Esophagus muscularis mucosa (tissue), 4 donors: ENCODE measurements at regions not wholly inside any gene's neighbourhood (a gene's known extent, or its start where the extent isn't known, plus 50 kb on each side); places are given as distances from the start of the nearest gene placed in this dataset.

ENCODE experiments used
- CTCF ChIP-seq, 3 experiments: fragments of 200-600 bp in 2 of 3; fragments of 450-650 bp in 1 of 3; sonication (generic) in 2 of 3; IDR thresholded peaks; one replicate each; pipeline ENCODE4 v1.5.1; 2017 to 2019; ENCODE audit warnings: antibody characterized with exemption in 3 of 3, mild to moderate bottlenecking in 2 of 3, moderate library complexity in 1 of 3
- EP300 ChIP-seq: sonication (generic); formaldehyde crosslinking; IDR thresholded peaks from one replicate; pipeline ENCODE4 v1.6.1; 2017; ENCODE audit warnings: antibody characterized with exemption
- POLR2A ChIP-seq: fragments of 450-650 bp; IDR thresholded peaks from one replicate; pipeline ENCODE4 v1.6.1; 2017; ENCODE audit warnings: antibody characterized with exemption, moderate library complexity, mild to moderate bottlenecking, low read depth
- POLR2AphosphoS5 ChIP-seq, 2 donors: sonication (generic); formaldehyde crosslinking; IDR thresholded peaks; one replicate each; pipeline ENCODE4 v1.6.1; 2017; ENCODE audit warnings: antibody characterized with exemption in 2 of 2

GRCh38 chr7:145957160-145957890 lies 159.3 kb upstream of the CNTNAP2 start:
- no peak for TF ChIP-seq CTCF (IDR thresholded peaks at IDR 0.05)
- TF ChIP-seq POLR2A, result no peak
- no peak for TF ChIP-seq EP300
- no peak for TF ChIP-seq POLR2AphosphoS5 (IDR thresholded peaks at IDR 0.05)
